ENCODE measurements at regions not wholly inside any gene's neighbourhood (a gene's known extent, or its start where the extent isn't known, plus 50 kb on each side); places are given as distances from the start of the nearest gene placed in this dataset.

DNA sequence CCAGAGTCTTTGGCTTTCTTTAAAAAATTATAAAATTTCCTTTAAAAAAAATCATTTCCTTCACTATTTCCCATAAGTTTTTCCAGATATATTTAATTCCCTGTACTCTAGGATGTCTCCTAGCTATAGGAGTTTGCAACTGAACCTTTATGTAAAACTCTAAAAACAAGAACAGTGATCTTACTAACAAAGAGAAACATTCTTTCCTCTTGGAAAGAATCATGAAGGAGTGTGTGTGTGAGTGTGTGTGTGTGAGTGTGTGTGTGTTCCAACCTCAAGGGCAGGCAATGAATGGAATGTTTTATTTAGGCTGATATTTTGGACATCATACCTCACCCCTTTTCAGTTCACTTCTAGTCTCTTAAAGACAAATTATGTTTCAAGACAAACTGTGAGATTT, 309.2 kb downstream of the CEMIP2 start:
- TF ChIP-seq, protein P1, sequence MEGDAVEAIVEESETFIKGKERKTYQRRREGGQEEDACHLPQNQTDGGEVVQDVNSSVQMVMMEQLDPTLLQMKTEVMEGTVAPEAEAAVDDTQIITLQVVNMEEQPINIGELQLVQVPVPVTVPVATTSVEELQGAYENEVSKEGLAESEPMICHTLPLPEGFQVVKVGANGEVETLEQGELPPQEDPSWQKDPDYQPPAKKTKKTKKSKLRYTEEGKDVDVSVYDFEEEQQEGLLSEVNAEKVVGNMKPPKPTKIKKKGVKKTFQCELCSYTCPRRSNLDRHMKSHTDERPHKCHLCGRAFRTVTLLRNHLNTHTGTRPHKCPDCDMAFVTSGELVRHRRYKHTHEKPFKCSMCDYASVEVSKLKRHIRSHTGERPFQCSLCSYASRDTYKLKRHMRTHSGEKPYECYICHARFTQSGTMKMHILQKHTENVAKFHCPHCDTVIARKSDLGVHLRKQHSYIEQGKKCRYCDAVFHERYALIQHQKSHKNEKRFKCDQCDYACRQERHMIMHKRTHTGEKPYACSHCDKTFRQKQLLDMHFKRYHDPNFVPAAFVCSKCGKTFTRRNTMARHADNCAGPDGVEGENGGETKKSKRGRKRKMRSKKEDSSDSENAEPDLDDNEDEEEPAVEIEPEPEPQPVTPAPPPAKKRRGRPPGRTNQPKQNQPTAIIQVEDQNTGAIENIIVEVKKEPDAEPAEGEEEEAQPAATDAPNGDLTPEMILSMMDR (IDR thresholded peaks at IDR 0.05) = no peak
- no peak for TF ChIP-seq POLR2A (IDR thresholded peaks at IDR 0.05)

All from Peyer's patch (tissue), 4 donors.